Nephron progenitor cell (in vitro differentiated cells): ENCODE measurements at regions not wholly inside any gene's neighbourhood (a gene's known extent, or its start where the extent isn't known, plus 50 kb on each side); places are given as distances from the start of the nearest gene placed in this dataset.

ENCODE experiments used
- DNase-seq: peaks from one replicate; pipeline ENCODE4 v3.0.0; 2021
- H3K27ac Mint-ChIP-seq: 2 replicates; pipeline ENCODE4 v1.8.0; 2021; ENCODE audit warnings: mild to moderate bottlenecking, moderate library complexity, mixed read lengths
- H3K27me3 Mint-ChIP-seq: 2 replicates; pipeline ENCODE4 v1.8.0; 2021; ENCODE audit warnings: mild to moderate bottlenecking, low read depth, mixed read lengths; ENCODE audit not compliant: poor library complexity
- H3K36me3 Mint-ChIP-seq: 2 replicates; pipeline ENCODE4 v1.8.0; 2021; ENCODE audit warnings: low read depth, mixed read lengths
- H3K4me1 Mint-ChIP-seq: 2 replicates; pipeline ENCODE4 v1.8.0; 2021; ENCODE audit warnings: mixed read lengths
- H3K4me3 Mint-ChIP-seq: 2 replicates; pipeline ENCODE4 v1.8.0; 2021; ENCODE audit warnings: mild to moderate bottlenecking, moderate library complexity, mixed read lengths
- H3K9me3 Mint-ChIP-seq: 2 replicates; pipeline ENCODE4 v1.8.0; 2021; ENCODE audit warnings: mild to moderate bottlenecking, moderate library complexity, mixed read lengths
- TF ChIP-seq, protein P1 (sequence below): fragments of 200-600 bp; sonication (generic); IDR thresholded peaks from 2 replicates; pipeline ENCODE4 v1.5.0; 2021; ENCODE audit warnings: antibody characterized with exemption

GRCh38 chr1:220983877-220984635, 104.8 kb downstream of the HLX start:
- TF ChIP-seq, protein P1, sequence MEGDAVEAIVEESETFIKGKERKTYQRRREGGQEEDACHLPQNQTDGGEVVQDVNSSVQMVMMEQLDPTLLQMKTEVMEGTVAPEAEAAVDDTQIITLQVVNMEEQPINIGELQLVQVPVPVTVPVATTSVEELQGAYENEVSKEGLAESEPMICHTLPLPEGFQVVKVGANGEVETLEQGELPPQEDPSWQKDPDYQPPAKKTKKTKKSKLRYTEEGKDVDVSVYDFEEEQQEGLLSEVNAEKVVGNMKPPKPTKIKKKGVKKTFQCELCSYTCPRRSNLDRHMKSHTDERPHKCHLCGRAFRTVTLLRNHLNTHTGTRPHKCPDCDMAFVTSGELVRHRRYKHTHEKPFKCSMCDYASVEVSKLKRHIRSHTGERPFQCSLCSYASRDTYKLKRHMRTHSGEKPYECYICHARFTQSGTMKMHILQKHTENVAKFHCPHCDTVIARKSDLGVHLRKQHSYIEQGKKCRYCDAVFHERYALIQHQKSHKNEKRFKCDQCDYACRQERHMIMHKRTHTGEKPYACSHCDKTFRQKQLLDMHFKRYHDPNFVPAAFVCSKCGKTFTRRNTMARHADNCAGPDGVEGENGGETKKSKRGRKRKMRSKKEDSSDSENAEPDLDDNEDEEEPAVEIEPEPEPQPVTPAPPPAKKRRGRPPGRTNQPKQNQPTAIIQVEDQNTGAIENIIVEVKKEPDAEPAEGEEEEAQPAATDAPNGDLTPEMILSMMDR, result no peak
- Mint-ChIP-seq H3K4me1 (peaks cover 14% of the 10 kb centered on the region), H3K36me3 (no peaks in the 10 kb centered on the region), H3K27ac (no peak overlapping the region), H3K4me3 (no peak overlapping the region), H3K9me3 (no peaks in the 10 kb centered on the region), H3K27me3 (peaks cover 22% of the 10 kb centered on the region)
- peak; percentile 15 for DNase-seq

DNA sequence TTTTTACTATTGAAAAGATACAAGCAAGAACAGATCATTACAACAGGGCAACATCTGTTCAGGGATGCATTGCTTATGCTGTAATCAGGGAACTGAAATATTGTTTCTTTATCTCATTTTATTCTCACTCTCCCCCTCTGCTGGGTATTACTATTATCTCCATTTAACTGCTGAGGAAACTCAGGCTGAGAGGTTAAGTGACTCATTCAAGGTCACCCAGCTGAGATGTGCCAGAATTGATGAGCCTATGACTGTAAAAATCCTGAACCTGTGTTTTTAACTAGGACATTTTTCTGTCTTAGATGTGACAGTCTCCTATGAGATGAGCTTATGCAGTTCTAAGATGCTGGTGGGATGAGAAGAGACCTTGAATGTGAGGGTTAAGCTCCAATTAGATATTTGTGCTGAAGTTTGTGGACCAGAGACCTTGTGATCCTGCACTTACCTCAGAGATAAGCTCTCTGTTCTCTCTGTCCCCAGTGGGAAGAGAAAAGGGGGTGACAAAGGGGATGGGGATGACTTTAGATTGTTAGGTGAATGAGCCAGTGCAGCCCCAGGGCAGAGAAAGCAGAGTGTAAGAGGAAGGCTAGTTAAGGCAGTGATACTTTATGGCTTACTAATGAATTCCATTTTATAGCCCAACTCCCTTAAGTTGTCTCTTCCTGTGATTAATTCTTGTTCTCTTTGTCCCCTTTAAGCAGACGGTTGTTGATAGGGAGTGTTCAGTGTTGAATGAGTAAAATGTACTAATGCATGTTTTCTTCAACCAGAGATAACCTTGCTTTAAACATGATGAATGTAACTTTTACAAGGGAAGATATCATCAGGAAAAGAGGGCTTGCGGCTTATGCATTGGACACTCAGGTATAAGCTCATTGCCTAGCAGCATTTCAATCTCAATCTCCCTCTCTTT, 111.4 kb downstream of the HLX start:
- Mint-ChIP-seq H3K27ac (no peak overlapping the region), H3K36me3 (no peaks in the 10 kb centered on the region), H3K9me3 (no peaks in the 10 kb centered on the region), H3K4me1 (peaks cover 31% of the 10 kb centered on the region), H3K4me3 (no peak overlapping the region), H3K27me3 (peaks cover 19% of the 10 kb centered on the region)
- no peak for DNase-seq
- TF ChIP-seq, protein P1, result no peak

- peaks cover 31% of the 10 kb centered on the region for H3K4me1 Mint-ChIP-seq
- H3K36me3 Mint-ChIP-seq, result no peaks in the 10 kb centered on the region
- TF ChIP-seq, protein P1, result no peak
- no peak overlapping the region for H3K27ac Mint-ChIP-seq
- no peaks in the 10 kb centered on the region for H3K9me3 Mint-ChIP-seq
- H3K4me3 Mint-ChIP-seq, result no peak overlapping the region
- peaks cover 19% of the 10 kb centered on the region for H3K27me3 Mint-ChIP-seq
- DNase-seq, result no peak
Observed at GRCh38 chr1:220991506-220991905, 112.3 kb downstream of the HLX start.

- H3K36me3 Mint-ChIP-seq, result no peaks in the 10 kb centered on the region
- H3K4me3 Mint-ChIP-seq, result no peak overlapping the region
- peaks cover 19% of the 10 kb centered on the region for H3K27me3 Mint-ChIP-seq
- peaks cover 31% of the 10 kb centered on the region for H3K4me1 Mint-ChIP-seq
- TF ChIP-seq, protein P1, result no peak
- no peak overlapping the region for H3K27ac Mint-ChIP-seq
- H3K9me3 Mint-ChIP-seq, result peaks cover 5% of the 10 kb centered on the region
- no peak for DNase-seq
Observed at GRCh38 chr1:220991959-220992704, 112.9 kb downstream of the HLX start.

- no peak overlapping the region for H3K27ac Mint-ChIP-seq
- peaks cover 5% of the 10 kb centered on the region for H3K9me3 Mint-ChIP-seq
- TF ChIP-seq, protein P1, result no peak
- peaks cover 15% of the 10 kb centered on the region for H3K27me3 Mint-ChIP-seq
- no peaks in the 10 kb centered on the region for H3K36me3 Mint-ChIP-seq
- no peak overlapping the region for H3K4me3 Mint-ChIP-seq
- no peak for DNase-seq
- H3K4me1 Mint-ChIP-seq, result peaks cover 31% of the 10 kb centered on the region
Observed at GRCh38 chr1:220992705-220993052, 113.4 kb downstream of the HLX start.
